ENCODE measurements at regions not wholly inside any gene's neighbourhood (a gene's known extent, or its start where the extent isn't known, plus 50 kb on each side); places are given as distances from the start of the nearest gene placed in this dataset.

DNA sequence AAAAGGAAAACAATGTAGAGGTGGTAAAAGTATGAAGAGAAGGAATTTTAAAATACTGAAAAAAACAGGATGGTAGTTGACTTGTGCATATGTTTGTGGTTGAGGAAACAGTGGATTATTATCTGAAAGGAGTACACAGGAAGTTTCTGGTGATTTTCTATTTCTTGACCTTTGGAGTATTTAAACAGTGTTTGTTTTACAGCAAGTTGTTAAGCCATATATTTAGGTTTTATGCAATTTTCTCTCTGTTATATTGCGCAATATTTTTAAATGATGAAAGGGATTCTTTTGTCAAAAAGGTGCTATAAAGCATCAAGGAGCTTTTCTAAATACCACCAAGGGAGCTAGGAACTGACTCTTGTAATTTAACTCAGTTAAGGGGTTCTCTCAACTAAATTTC lies 343.1 kb upstream of the MAOA start:
- TF ChIP-seq, protein P1, sequence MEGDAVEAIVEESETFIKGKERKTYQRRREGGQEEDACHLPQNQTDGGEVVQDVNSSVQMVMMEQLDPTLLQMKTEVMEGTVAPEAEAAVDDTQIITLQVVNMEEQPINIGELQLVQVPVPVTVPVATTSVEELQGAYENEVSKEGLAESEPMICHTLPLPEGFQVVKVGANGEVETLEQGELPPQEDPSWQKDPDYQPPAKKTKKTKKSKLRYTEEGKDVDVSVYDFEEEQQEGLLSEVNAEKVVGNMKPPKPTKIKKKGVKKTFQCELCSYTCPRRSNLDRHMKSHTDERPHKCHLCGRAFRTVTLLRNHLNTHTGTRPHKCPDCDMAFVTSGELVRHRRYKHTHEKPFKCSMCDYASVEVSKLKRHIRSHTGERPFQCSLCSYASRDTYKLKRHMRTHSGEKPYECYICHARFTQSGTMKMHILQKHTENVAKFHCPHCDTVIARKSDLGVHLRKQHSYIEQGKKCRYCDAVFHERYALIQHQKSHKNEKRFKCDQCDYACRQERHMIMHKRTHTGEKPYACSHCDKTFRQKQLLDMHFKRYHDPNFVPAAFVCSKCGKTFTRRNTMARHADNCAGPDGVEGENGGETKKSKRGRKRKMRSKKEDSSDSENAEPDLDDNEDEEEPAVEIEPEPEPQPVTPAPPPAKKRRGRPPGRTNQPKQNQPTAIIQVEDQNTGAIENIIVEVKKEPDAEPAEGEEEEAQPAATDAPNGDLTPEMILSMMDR (optimal IDR thresholded peaks at IDR 0.05 in 1 of 3, IDR thresholded peaks at IDR 0.05 in 1 of 3, conservative IDR thresholded peaks at IDR 0.05 in 1 of 3; ENCODE audit: extremely low read depth in 1 of 3, insufficient read depth in 2 of 3, low read length in 3 of 3) = no peak
- no peak for TF ChIP-seq EZH2 (IDR thresholded peaks at IDR 0.05; ENCODE audit: low read length)
